Endodermal cell (in vitro differentiated cells): ENCODE measurements at regions not wholly inside any gene's neighbourhood (a gene's known extent, or its start where the extent isn't known, plus 50 kb on each side); places are given as distances from the start of the nearest gene placed in this dataset.

Experiments used
- DNase-seq: peaks from one replicate; pipeline ENCODE4 v3.0.0-alpha.2; 2017
- H3K27ac ChIP-seq: 2 replicates; pipeline ENCODE4 v1.5.1; 2013; ENCODE audit warnings: mild to moderate bottlenecking, low read depth, low read length, moderate library complexity
- H3K27me3 ChIP-seq: 2 replicates; pipeline ENCODE4 v1.6.1; 2013; ENCODE audit warnings: mild to moderate bottlenecking, low read length, moderate library complexity; ENCODE audit not compliant: insufficient read depth, control insufficient read depth, poor library complexity, severe bottlenecking
- H3K36me3 ChIP-seq: 2 replicates; pipeline ENCODE4 v1.7.0; 2013; ENCODE audit warnings: mild to moderate bottlenecking, low read length, moderate library complexity; ENCODE audit not compliant: control insufficient read depth, insufficient read depth
- H3K4me1 ChIP-seq: one replicate; pipeline ENCODE4 v1.7.0; 2013; ENCODE audit warnings: low read length; ENCODE audit not compliant: control insufficient read depth, insufficient read depth
- H3K4me3 ChIP-seq: 2 replicates; pipeline ENCODE4 v1.5.1; 2013; ENCODE audit warnings: mild to moderate bottlenecking, low read length, moderate library complexity
- H3K9ac ChIP-seq: 2 replicates; pipeline ENCODE4 v1.6.1; 2013; ENCODE audit warnings: mild to moderate bottlenecking, low read length, moderate library complexity; ENCODE audit not compliant: poor library complexity, severe bottlenecking; ENCODE audit errors: extremely low read depth
- H3K9me3 ChIP-seq: 2 replicates; pipeline ENCODE4 v1.6.1; 2013; ENCODE audit warnings: mild to moderate bottlenecking, low read length, moderate library complexity; ENCODE audit not compliant: control insufficient read depth
- H3K27ac Mint-ChIP-seq: 2 replicates; pipeline ENCODE4 v1.8.0; 2020; ENCODE audit warnings: mixed read lengths
- H3K27me3 Mint-ChIP-seq: 2 replicates; pipeline ENCODE4 v1.8.0; 2021; ENCODE audit warnings: mild to moderate bottlenecking, mixed read lengths; ENCODE audit not compliant: insufficient read depth
- H3K36me3 Mint-ChIP-seq: 2 replicates; pipeline ENCODE4 v1.8.0; 2020; ENCODE audit warnings: low read depth, mixed read lengths
- H3K4me1 Mint-ChIP-seq: 2 replicates; pipeline ENCODE4 v1.8.0; 2020; ENCODE audit warnings: mixed read lengths
- H3K4me3 Mint-ChIP-seq: 2 replicates; pipeline ENCODE4 v1.8.0; 2020; ENCODE audit warnings: mild to moderate bottlenecking, moderate library complexity, mixed read lengths
- H3K9me3 Mint-ChIP-seq: 2 replicates; pipeline ENCODE4 v1.8.0; 2020; ENCODE audit warnings: mild to moderate bottlenecking, mixed read lengths
- WGBS, 2 experiments: methylation state at CpG; one replicate each; pipeline versions ENCODE4 v1.1.5 to v1.1.7; 2013; ENCODE audit warnings: missing lambda C conversion rate in 2 of 2, mixed read lengths in 1 of 2; ENCODE audit not compliant: insufficient coverage in 1 of 2, insufficient read length in 1 of 2; 5-methylcytosine and 5-hydroxymethylcytosine counted together
- TF ChIP-seq, protein P1 (sequence below): fragments of 200-600 bp; sonication (generic); conservative IDR thresholded peaks from 2 replicates; pipeline ENCODE4 v1.5.0; 2021; ENCODE audit warnings: antibody characterized with exemption, mild to moderate bottlenecking

DNA sequence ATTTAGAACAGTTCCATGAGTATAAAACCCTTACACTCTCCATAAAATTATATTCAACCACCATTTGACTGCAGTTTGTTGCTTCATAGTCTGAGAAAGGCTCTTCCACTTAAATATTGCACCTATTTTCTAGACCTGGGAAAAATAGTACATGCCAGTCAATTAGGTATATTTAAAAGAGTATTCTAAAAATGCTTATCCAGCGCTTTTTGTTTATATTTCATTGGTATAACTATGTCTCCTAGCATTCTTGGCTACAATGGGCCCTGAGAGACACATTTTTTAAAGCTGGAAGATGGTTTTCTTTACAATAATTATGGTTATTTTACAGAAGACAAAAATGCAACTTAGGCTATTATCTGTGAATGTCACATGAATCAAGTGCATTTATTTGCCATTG, 439.4 kb downstream of the KCNJ18 start:
- Histone ChIP-seq H3K4me1 (no peaks in the 10 kb centered on the region), H3K27ac (no peak overlapping the region), H3K9ac (no peak overlapping the region), H3K9me3 (peaks cover 34% of the 10 kb centered on the region), H3K36me3 (no peaks in the 10 kb centered on the region), H3K4me3 (no peak overlapping the region), H3K27me3 (no peaks in the 10 kb centered on the region)
- no peaks in the 10 kb centered on the region for H3K36me3 Mint-ChIP-seq
- H3K27me3 Mint-ChIP-seq, result no peaks in the 10 kb centered on the region
- H3K27ac Mint-ChIP-seq, result no peak overlapping the region
- no peak for DNase-seq
- no peak overlapping the region for H3K4me3 Mint-ChIP-seq
- no peaks in the 10 kb centered on the region for H3K4me1 Mint-ChIP-seq
- H3K9me3 Mint-ChIP-seq, result peaks cover 85% of the 10 kb centered on the region
- WGBS, 2 experiments, result 33 to 42% methylated on average over 1 of the region's 1 CpG
- TF ChIP-seq, protein P1, sequence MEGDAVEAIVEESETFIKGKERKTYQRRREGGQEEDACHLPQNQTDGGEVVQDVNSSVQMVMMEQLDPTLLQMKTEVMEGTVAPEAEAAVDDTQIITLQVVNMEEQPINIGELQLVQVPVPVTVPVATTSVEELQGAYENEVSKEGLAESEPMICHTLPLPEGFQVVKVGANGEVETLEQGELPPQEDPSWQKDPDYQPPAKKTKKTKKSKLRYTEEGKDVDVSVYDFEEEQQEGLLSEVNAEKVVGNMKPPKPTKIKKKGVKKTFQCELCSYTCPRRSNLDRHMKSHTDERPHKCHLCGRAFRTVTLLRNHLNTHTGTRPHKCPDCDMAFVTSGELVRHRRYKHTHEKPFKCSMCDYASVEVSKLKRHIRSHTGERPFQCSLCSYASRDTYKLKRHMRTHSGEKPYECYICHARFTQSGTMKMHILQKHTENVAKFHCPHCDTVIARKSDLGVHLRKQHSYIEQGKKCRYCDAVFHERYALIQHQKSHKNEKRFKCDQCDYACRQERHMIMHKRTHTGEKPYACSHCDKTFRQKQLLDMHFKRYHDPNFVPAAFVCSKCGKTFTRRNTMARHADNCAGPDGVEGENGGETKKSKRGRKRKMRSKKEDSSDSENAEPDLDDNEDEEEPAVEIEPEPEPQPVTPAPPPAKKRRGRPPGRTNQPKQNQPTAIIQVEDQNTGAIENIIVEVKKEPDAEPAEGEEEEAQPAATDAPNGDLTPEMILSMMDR, result no peak

DNA sequence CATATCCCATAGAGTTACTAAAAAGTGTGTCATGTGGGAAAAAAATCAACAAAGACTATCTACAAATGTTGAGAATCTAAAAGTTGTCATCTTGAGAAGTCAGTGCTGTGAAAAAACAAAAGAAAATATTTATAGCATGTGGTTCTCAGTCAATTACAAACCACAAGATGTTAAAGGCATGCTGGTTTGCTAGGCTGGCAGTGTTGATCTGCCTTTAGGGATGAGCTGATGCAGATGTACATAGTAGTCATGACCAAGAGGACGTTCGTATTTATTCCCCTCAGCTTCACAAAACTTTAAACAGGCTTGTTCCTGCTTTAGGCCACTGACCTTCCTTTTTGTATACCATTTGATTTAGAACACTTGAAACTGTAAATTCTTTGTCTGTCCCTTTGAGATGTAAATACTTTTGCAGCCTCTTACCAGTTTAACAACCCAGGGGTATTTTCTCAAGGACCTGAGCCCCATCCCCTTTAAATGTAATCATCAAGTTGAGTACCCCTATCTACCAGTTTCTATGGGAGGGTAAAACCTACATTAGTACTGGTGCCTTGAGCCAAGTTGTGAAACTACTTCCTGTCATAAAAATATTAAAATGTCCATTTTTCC, 446.6 kb downstream of the KCNJ18 start:
- WGBS, 2 experiments, result 33 to 70% methylated on average over 1 to 2 of the region's 2 CpGs

DNA sequence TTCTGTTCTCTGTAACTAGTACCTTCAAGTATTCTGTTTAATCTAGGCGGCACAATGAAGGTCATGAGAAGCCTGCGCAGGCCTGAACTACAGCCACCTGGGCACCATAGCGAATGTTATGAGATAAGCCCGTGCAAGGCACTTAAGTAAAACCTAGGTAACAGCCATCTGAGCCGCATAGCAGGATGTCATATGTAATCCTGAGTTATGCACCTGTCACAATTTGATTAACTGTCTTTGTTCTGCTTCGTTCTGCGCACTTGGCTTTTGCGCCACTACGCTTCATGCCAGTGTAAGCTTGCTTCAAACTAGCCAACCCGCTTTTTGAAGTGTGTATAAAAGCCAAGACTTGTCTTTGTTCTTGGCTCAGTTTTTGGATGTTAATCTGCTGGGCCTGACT, 449.8 kb downstream of the KCNJ18 start:
- Histone ChIP-seq H3K36me3 (no peaks in the 10 kb centered on the region), H3K4me3 (no peak overlapping the region), H3K9me3 (peaks cover 58% of the 10 kb centered on the region), H3K9ac (no peak overlapping the region), H3K27me3 (no peaks in the 10 kb centered on the region), H3K4me1 (no peaks in the 10 kb centered on the region), H3K27ac (no peak overlapping the region)
- Mint-ChIP-seq H3K27ac (no peak overlapping the region), H3K36me3 (no peaks in the 10 kb centered on the region), H3K9me3 (peaks cover 6% of the 10 kb centered on the region), H3K4me1 (no peaks in the 10 kb centered on the region), H3K4me3 (no peak overlapping the region), H3K27me3 (no peaks in the 10 kb centered on the region)
- WGBS, 2 experiments, result 73 to 83% methylated on average over 8 to 10 of the region's 10 CpGs
- TF ChIP-seq, protein P1, result no peak
- DNase-seq, result no peak

More for the DNA sequence above, 446.6 kb downstream of the KCNJ18 start:
- H3K27me3 Mint-ChIP-seq, result no peaks in the 10 kb centered on the region
- H3K27ac Mint-ChIP-seq, result no peak overlapping the region
- Histone ChIP-seq H3K36me3 (no peaks in the 10 kb centered on the region), H3K9ac (no peak overlapping the region), H3K27ac (no peak overlapping the region), H3K27me3 (no peaks in the 10 kb centered on the region), H3K4me1 (no peaks in the 10 kb centered on the region), H3K9me3 (peaks cover 51% of the 10 kb centered on the region), H3K4me3 (no peak overlapping the region)
- no peak for DNase-seq
- no peak overlapping the region for H3K4me3 Mint-ChIP-seq
- H3K36me3 Mint-ChIP-seq, result no peaks in the 10 kb centered on the region
- H3K4me1 Mint-ChIP-seq, result no peaks in the 10 kb centered on the region
- peaks cover 25% of the 10 kb centered on the region for H3K9me3 Mint-ChIP-seq
- TF ChIP-seq, protein P1, result no peak
